ENCODE measurements at regions not wholly inside any gene's neighbourhood (a gene's known extent, or its start where the extent isn't known, plus 50 kb on each side); places are given as distances from the start of the nearest gene placed in this dataset.
A peak's percentile ranks its signal among the peaks of the same experiment; 100 is the strongest.

- Histone ChIP-seq H3K27me3 (ENCODE audit: insufficient read depth, low read length) (no peaks in the 10 kb centered on the region), H4K20me1 (ENCODE audit: insufficient read depth, low read length) (no peaks in the 10 kb centered on the region), H3K79me2 (ENCODE audit: insufficient read depth, low read length) (no peaks in the 10 kb centered on the region), H2AFZ (ENCODE audit: low read depth, low read length) (no peak overlapping the region), H3K36me3 (ENCODE audit: insufficient read depth, low read length) (no peaks in the 10 kb centered on the region), H3K4me1 (ENCODE audit: insufficient read depth, low read length) (no peaks in the 10 kb centered on the region), H3K4me3 (ENCODE audit: insufficient read depth, low read depth, low read length) (no peak overlapping the region), H3K9ac (ENCODE audit: low read length) (no peak overlapping the region), H3K4me2 (ENCODE audit: low read length) (no peak overlapping the region), H3K9me3 (ENCODE audit: insufficient read depth, low read depth, low read length) (no peaks in the 10 kb centered on the region), H3K27ac (ENCODE audit: low read depth, low read length) (no peak overlapping the region)
- H3K27ac Mint-ChIP-seq (ENCODE audit: unreplicated experiment) = no peak overlapping the region
- no peak for DNase-seq (ENCODE audit: low read depth)
- H3K4me3 Mint-ChIP-seq (ENCODE audit: unreplicated experiment) = no peak overlapping the region
- no peaks in the 10 kb centered on the region for H3K36me3 Mint-ChIP-seq (ENCODE audit: low read depth, unreplicated experiment)
- H3K4me1 Mint-ChIP-seq (ENCODE audit: low read depth, unreplicated experiment) = no peaks in the 10 kb centered on the region
- TF ChIP-seq CTCF (IDR thresholded peaks at IDR 0.05; ENCODE audit: insufficient read depth, low read depth, low read length) (no peak), EZH2 (IDR thresholded peaks at IDR 0.05; ENCODE audit: insufficient read depth, low read length) (no peak)
- H3K9me3 Mint-ChIP-seq (ENCODE audit: unreplicated experiment) = no peaks in the 10 kb centered on the region
- FAIRE-seq = no peak
- H3K27me3 Mint-ChIP-seq (ENCODE audit: low read depth, unreplicated experiment) = no peaks in the 10 kb centered on the region
Observed at GRCh38 chr5:21244982-21245381, 1257.0 kb upstream of the CDH18 start.

GRCh38 chr5:21238786-21239185 is 1250.8 kb upstream of the CDH18 start:
- Mint-ChIP-seq H3K4me1 (ENCODE audit: low read depth, unreplicated experiment) (peaks cover 10% of the 10 kb centered on the region), H3K9me3 (ENCODE audit: unreplicated experiment) (no peaks in the 10 kb centered on the region), H3K36me3 (ENCODE audit: low read depth, unreplicated experiment) (no peaks in the 10 kb centered on the region), H3K27ac (ENCODE audit: unreplicated experiment) (no peak overlapping the region), H3K27me3 (ENCODE audit: low read depth, unreplicated experiment) (no peaks in the 10 kb centered on the region), H3K4me3 (ENCODE audit: unreplicated experiment) (no peak overlapping the region)
- H3K27ac ChIP-seq (ENCODE audit: low read depth, low read length) = no peak overlapping the region
- H3K4me3 ChIP-seq (ENCODE audit: insufficient read depth, low read depth, low read length) = no peak overlapping the region
- no peaks in the 10 kb centered on the region for H3K79me2 ChIP-seq (ENCODE audit: insufficient read depth, low read length)
- no peaks in the 10 kb centered on the region for H3K9me3 ChIP-seq (ENCODE audit: insufficient read depth, low read depth, low read length)
- H4K20me1 ChIP-seq (ENCODE audit: insufficient read depth, low read length) = no peaks in the 10 kb centered on the region
- DNase-seq (ENCODE audit: low read depth) (peak; percentile 10), FAIRE-seq (no peak)
- no peak overlapping the region for H3K9ac ChIP-seq (ENCODE audit: low read length)
- peaks cover 14% of the 10 kb centered on the region for H3K4me1 ChIP-seq (ENCODE audit: insufficient read depth, low read length)
- no peaks in the 10 kb centered on the region for H3K27me3 ChIP-seq (ENCODE audit: insufficient read depth, low read length)
- H3K4me2 ChIP-seq (ENCODE audit: low read length) = no peak overlapping the region
- TF ChIP-seq CTCF (IDR thresholded peaks at IDR 0.05; ENCODE audit: insufficient read depth, low read depth, low read length) (no peak), EZH2 (IDR thresholded peaks at IDR 0.05; ENCODE audit: insufficient read depth, low read length) (no peak)
- H3K36me3 ChIP-seq (ENCODE audit: insufficient read depth, low read length) = no peaks in the 10 kb centered on the region
- H2AFZ ChIP-seq (ENCODE audit: low read depth, low read length) = no peak overlapping the region

- Histone ChIP-seq H3K27me3 (ENCODE audit: insufficient read depth, low read length) (no peaks in the 10 kb centered on the region), H3K36me3 (ENCODE audit: insufficient read depth, low read length) (no peaks in the 10 kb centered on the region), H3K4me3 (ENCODE audit: insufficient read depth, low read depth, low read length) (no peak overlapping the region), H3K79me2 (ENCODE audit: insufficient read depth, low read length) (no peaks in the 10 kb centered on the region), H3K27ac (ENCODE audit: low read depth, low read length) (peak overlapping the region; percentile 25), H4K20me1 (ENCODE audit: insufficient read depth, low read length) (no peaks in the 10 kb centered on the region), H3K9me3 (ENCODE audit: insufficient read depth, low read depth, low read length) (no peaks in the 10 kb centered on the region), H3K4me1 (ENCODE audit: insufficient read depth, low read length) (peaks cover 14% of the 10 kb centered on the region), H3K4me2 (ENCODE audit: low read length) (peak overlapping the region; percentile 45), H3K9ac (ENCODE audit: low read length) (peak overlapping the region; percentile 17), H2AFZ (ENCODE audit: low read depth, low read length) (no peak overlapping the region)
- Mint-ChIP-seq H3K36me3 (ENCODE audit: low read depth, unreplicated experiment) (no peaks in the 10 kb centered on the region), H3K27ac (ENCODE audit: unreplicated experiment) (no peak overlapping the region), H3K27me3 (ENCODE audit: low read depth, unreplicated experiment) (no peaks in the 10 kb centered on the region), H3K9me3 (ENCODE audit: unreplicated experiment) (no peaks in the 10 kb centered on the region), H3K4me3 (ENCODE audit: unreplicated experiment) (no peak overlapping the region), H3K4me1 (ENCODE audit: low read depth, unreplicated experiment) (peaks cover 10% of the 10 kb centered on the region)
- TF ChIP-seq CTCF (IDR thresholded peaks at IDR 0.05; ENCODE audit: insufficient read depth, low read depth, low read length) (no peak), EZH2 (IDR thresholded peaks at IDR 0.05; ENCODE audit: insufficient read depth, low read length) (no peak)
- DNase-seq (ENCODE audit: low read depth) = peak; percentile 8
- no peak for FAIRE-seq
Observed at GRCh38 chr5:21237461-21237860, 1249.5 kb upstream of the CDH18 start.
